ENCODE measurements at regions not wholly inside any gene's neighbourhood (a gene's known extent, or its start where the extent isn't known, plus 50 kb on each side); places are given as distances from the start of the nearest gene placed in this dataset.

GRCh38 chr13:44026194-44026593 is 146.5 kb downstream of the LACC1 start:
- TF ChIP-seq POLR2AphosphoS5 (IDR thresholded peaks at IDR 0.05; ENCODE audit: low read depth, low read length): no peak
- no peak for TF ChIP-seq SIN3A (IDR thresholded peaks at IDR 0.05; ENCODE audit: borderline replicate concordance, insufficient read depth, low read length)
- TF ChIP-seq FOXP2 (optimal IDR thresholded peaks at IDR 0.05; ENCODE audit: borderline replicate concordance, extremely low read depth, extremely low read length, insufficient read depth): no peak
- no peak for TF ChIP-seq REST (IDR thresholded peaks at IDR 0.05; ENCODE audit: insufficient read depth in 1 of 2, low read depth in 2 of 2, low read length in 2 of 2)
- TF ChIP-seq TAF1 (IDR thresholded peaks at IDR 0.05; ENCODE audit: borderline replicate concordance, insufficient read depth, low read length): no peak

GRCh38 chr13:44028734-44029133 is 149.0 kb downstream of the LACC1 start:
- TF ChIP-seq FOXP2 (optimal IDR thresholded peaks at IDR 0.05; ENCODE audit: borderline replicate concordance, extremely low read depth, extremely low read length, insufficient read depth) (no peak), TAF1 (IDR thresholded peaks at IDR 0.05; ENCODE audit: borderline replicate concordance, insufficient read depth, low read length) (no peak), POLR2AphosphoS5 (IDR thresholded peaks at IDR 0.05; ENCODE audit: low read depth, low read length) (no peak), SIN3A (IDR thresholded peaks at IDR 0.05; ENCODE audit: borderline replicate concordance, insufficient read depth, low read length) (no peak), REST (IDR thresholded peaks at IDR 0.05; ENCODE audit: insufficient read depth in 1 of 2, low read depth in 2 of 2, low read length in 2 of 2) (no peak)

GRCh38 chr13:44030615-44031014 is 150.9 kb downstream of the LACC1 start:
- TF ChIP-seq TAF1 (IDR thresholded peaks at IDR 0.05; ENCODE audit: borderline replicate concordance, insufficient read depth, low read length) (no peak), POLR2AphosphoS5 (IDR thresholded peaks at IDR 0.05; ENCODE audit: low read depth, low read length) (no peak), SIN3A (IDR thresholded peaks at IDR 0.05; ENCODE audit: borderline replicate concordance, insufficient read depth, low read length) (no peak), REST (IDR thresholded peaks at IDR 0.05; ENCODE audit: insufficient read depth in 1 of 2, low read depth in 2 of 2, low read length in 2 of 2) (no peak), FOXP2 (optimal IDR thresholded peaks at IDR 0.05; ENCODE audit: borderline replicate concordance, extremely low read depth, extremely low read length, insufficient read depth) (no peak)

GRCh38 chr13:44031555-44031954 is 151.9 kb downstream of the LACC1 start:
- no peak for TF ChIP-seq POLR2AphosphoS5 (IDR thresholded peaks at IDR 0.05; ENCODE audit: low read depth, low read length)
- no peak for TF ChIP-seq FOXP2 (optimal IDR thresholded peaks at IDR 0.05; ENCODE audit: borderline replicate concordance, extremely low read depth, extremely low read length, insufficient read depth)
- no peak for TF ChIP-seq REST (IDR thresholded peaks at IDR 0.05; ENCODE audit: insufficient read depth in 1 of 2, low read depth in 2 of 2, low read length in 2 of 2)
- no peak for TF ChIP-seq TAF1 (IDR thresholded peaks at IDR 0.05; ENCODE audit: borderline replicate concordance, insufficient read depth, low read length)
- TF ChIP-seq SIN3A (IDR thresholded peaks at IDR 0.05; ENCODE audit: borderline replicate concordance, insufficient read depth, low read length): no peak

- no peak for TF ChIP-seq TAF1 (IDR thresholded peaks at IDR 0.05; ENCODE audit: borderline replicate concordance, insufficient read depth, low read length)
- TF ChIP-seq POLR2AphosphoS5 (IDR thresholded peaks at IDR 0.05; ENCODE audit: low read depth, low read length): no peak
- no peak for TF ChIP-seq REST (IDR thresholded peaks at IDR 0.05; ENCODE audit: insufficient read depth in 1 of 2, low read depth in 2 of 2, low read length in 2 of 2)
- TF ChIP-seq FOXP2 (optimal IDR thresholded peaks at IDR 0.05; ENCODE audit: borderline replicate concordance, extremely low read depth, extremely low read length, insufficient read depth): no peak
- TF ChIP-seq SIN3A (IDR thresholded peaks at IDR 0.05; ENCODE audit: borderline replicate concordance, insufficient read depth, low read length): no peak
Measured at GRCh38 chr13:44032802-44033201, 153.1 kb downstream of the LACC1 start.

All from PFSK-1 (cell line).